ENCODE measurements at regions not wholly inside any gene's neighbourhood (a gene's known extent, or its start where the extent isn't known, plus 50 kb on each side); places are given as distances from the start of the nearest gene placed in this dataset.

- Mint-ChIP-seq H3K27ac (no peak overlapping the region), H3K9me3 (no peaks in the 10 kb centered on the region), H3K4me1 (no peaks in the 10 kb centered on the region), H3K4me3 (no peak overlapping the region), H3K36me3 (no peaks in the 10 kb centered on the region), H3K27me3 (ENCODE audit: low read depth) (peaks cover 60% of the 10 kb centered on the region)
- no peak for DNase-seq (ENCODE audit: low spot score in 2 of 2, unreplicated experiment in 2 of 2)
- TF ChIP-seq CTCF (IDR thresholded peaks at IDR 0.05; ENCODE audit: unreplicated experiment): no peak
Observed at GRCh38 chr1:34341896-34342295, 165.2 kb downstream of the C1orf94 start.

GRCh38 chr1:34342334-34342733 lies 165.6 kb downstream of the C1orf94 start:
- DNase-seq (ENCODE audit: low spot score in 2 of 2, unreplicated experiment in 2 of 2): no peak
- Mint-ChIP-seq H3K9me3 (no peaks in the 10 kb centered on the region), H3K27me3 (ENCODE audit: low read depth) (peaks cover 62% of the 10 kb centered on the region), H3K4me3 (no peak overlapping the region), H3K4me1 (no peaks in the 10 kb centered on the region), H3K27ac (no peak overlapping the region), H3K36me3 (no peaks in the 10 kb centered on the region)
- TF ChIP-seq CTCF (IDR thresholded peaks at IDR 0.05; ENCODE audit: unreplicated experiment): no peak

GRCh38 chr1:34346128-34346527 lies 169.4 kb downstream of the C1orf94 start:
- Mint-ChIP-seq H3K36me3 (no peaks in the 10 kb centered on the region), H3K4me1 (no peaks in the 10 kb centered on the region), H3K9me3 (no peaks in the 10 kb centered on the region), H3K4me3 (no peak overlapping the region), H3K27ac (no peak overlapping the region), H3K27me3 (ENCODE audit: low read depth) (peaks cover 53% of the 10 kb centered on the region)
- TF ChIP-seq CTCF (IDR thresholded peaks at IDR 0.05; ENCODE audit: unreplicated experiment): no peak
- DNase-seq (ENCODE audit: low spot score in 2 of 2, unreplicated experiment in 2 of 2): no peak

- Mint-ChIP-seq H3K9me3 (no peaks in the 10 kb centered on the region), H3K27me3 (ENCODE audit: low read depth) (peaks cover 41% of the 10 kb centered on the region), H3K36me3 (no peaks in the 10 kb centered on the region), H3K27ac (no peak overlapping the region), H3K4me1 (peaks cover 4% of the 10 kb centered on the region), H3K4me3 (no peak overlapping the region)
- DNase-seq (ENCODE audit: low spot score in 2 of 2, unreplicated experiment in 2 of 2): no peak
- no peak for TF ChIP-seq CTCF (IDR thresholded peaks at IDR 0.05; ENCODE audit: unreplicated experiment)
Observed at GRCh38 chr1:34353409-34353808, 176.7 kb downstream of the C1orf94 start.

- TF ChIP-seq CTCF (IDR thresholded peaks at IDR 0.05; ENCODE audit: unreplicated experiment): no peak
- no peak for DNase-seq (ENCODE audit: low spot score in 2 of 2, unreplicated experiment in 2 of 2)
- no peaks in the 10 kb centered on the region for H3K36me3 Mint-ChIP-seq
- H3K4me1 Mint-ChIP-seq: peaks cover 4% of the 10 kb centered on the region
- H3K27me3 Mint-ChIP-seq (ENCODE audit: low read depth): peaks cover 39% of the 10 kb centered on the region
- H3K27ac Mint-ChIP-seq: no peak overlapping the region
- no peaks in the 10 kb centered on the region for H3K9me3 Mint-ChIP-seq
- no peak overlapping the region for H3K4me3 Mint-ChIP-seq
Observed at GRCh38 chr1:34354367-34354766, 177.7 kb downstream of the C1orf94 start.

- H3K9me3 Mint-ChIP-seq: no peaks in the 10 kb centered on the region
- DNase-seq (ENCODE audit: low spot score in 2 of 2, unreplicated experiment in 2 of 2): no peak
- H3K27me3 Mint-ChIP-seq (ENCODE audit: low read depth): peaks cover 28% of the 10 kb centered on the region
- no peak for TF ChIP-seq CTCF (IDR thresholded peaks at IDR 0.05; ENCODE audit: unreplicated experiment)
- H3K4me3 Mint-ChIP-seq: no peak overlapping the region
- H3K36me3 Mint-ChIP-seq: no peaks in the 10 kb centered on the region
- peaks cover 11% of the 10 kb centered on the region for H3K4me1 Mint-ChIP-seq
- H3K27ac Mint-ChIP-seq: no peak overlapping the region
Observed at GRCh38 chr1:34356853-34357252, 180.1 kb downstream of the C1orf94 start.

Measured in mesothelial cell of epicardium (in vitro differentiated cells).